Urinary bladder (tissue), 3 donors: ENCODE measurements at regions not wholly inside any gene's neighbourhood (a gene's known extent, or its start where the extent isn't known, plus 50 kb on each side); places are given as distances from the start of the nearest gene placed in this dataset.

Experiments
- DNase-seq: peaks from one replicate; pipeline ENCODE4 v3.0.0-alpha.2; 2015; ENCODE audit errors: extremely low spot score
- H3K27ac ChIP-seq: one replicate; pipeline ENCODE4 v1.5.1; 2013; ENCODE audit warnings: low read depth, mild to moderate bottlenecking, moderate library complexity
- H3K36me3 ChIP-seq: one replicate; pipeline ENCODE4 v1.6.1; 2013; ENCODE audit warnings: mild to moderate bottlenecking, moderate library complexity; ENCODE audit not compliant: insufficient read depth
- H3K4me1 ChIP-seq: one replicate; pipeline ENCODE4 v1.6.1; 2013; ENCODE audit warnings: mild to moderate bottlenecking, moderate library complexity; ENCODE audit not compliant: insufficient read depth
- H3K4me3 ChIP-seq: one replicate; pipeline ENCODE4 v1.5.1; 2013; ENCODE audit warnings: low read depth, low read length
- WGBS: extraction: QIAGEN DNeasy Blood & Tissue Kit; methylation state at CpG from one replicate; pipeline ENCODE4 v1.1.7; 2013; 5-methylcytosine and 5-hydroxymethylcytosine counted together
- donor health status: healthy with polysubstance abuse.
- donor health status: healthy.

DNA sequence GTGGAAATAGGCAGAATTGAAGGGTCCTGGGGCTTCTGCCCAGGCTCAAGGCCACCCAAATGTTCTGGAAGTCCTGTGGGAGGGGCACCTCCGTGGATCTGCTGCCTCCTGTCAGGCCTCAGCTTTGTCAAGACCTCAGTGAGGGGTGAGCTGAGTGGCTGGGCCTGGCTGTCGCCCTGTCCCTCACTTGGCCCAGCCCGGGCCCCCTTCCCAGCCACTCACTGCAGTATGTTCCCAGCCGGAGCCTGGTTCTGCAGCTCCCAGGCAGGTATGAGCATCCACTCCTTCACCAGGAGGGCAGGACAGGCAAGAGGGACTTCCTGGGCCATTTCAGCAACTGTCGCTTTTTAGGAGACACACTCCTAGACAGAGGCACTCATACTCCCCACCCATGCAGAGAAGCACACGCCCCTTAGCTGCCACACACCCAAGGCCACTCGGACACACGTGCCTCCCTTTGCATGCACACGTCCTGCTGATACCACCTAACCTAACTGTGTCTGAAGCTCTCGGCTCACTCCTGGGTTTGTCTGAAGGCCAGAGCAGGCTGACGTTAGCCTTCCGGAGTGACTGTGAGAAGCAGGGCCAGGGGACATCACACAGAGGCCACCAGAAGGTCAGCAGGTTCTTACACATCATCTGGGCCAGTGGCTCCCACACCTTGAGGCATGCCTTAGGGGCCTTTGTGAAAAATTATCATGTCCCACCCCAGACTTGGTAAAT is 72.2 kb upstream of the COL13A1 start:
- Histone ChIP-seq H3K4me3 (no peak overlapping the region), H3K27ac (no peak overlapping the region), H3K36me3 (no peaks in the 10 kb centered on the region), H3K4me1 (no peaks in the 10 kb centered on the region)
- 83% methylated on average over 12 of the region's 12 CpGs for WGBS
- DNase-seq = no peak

DNA sequence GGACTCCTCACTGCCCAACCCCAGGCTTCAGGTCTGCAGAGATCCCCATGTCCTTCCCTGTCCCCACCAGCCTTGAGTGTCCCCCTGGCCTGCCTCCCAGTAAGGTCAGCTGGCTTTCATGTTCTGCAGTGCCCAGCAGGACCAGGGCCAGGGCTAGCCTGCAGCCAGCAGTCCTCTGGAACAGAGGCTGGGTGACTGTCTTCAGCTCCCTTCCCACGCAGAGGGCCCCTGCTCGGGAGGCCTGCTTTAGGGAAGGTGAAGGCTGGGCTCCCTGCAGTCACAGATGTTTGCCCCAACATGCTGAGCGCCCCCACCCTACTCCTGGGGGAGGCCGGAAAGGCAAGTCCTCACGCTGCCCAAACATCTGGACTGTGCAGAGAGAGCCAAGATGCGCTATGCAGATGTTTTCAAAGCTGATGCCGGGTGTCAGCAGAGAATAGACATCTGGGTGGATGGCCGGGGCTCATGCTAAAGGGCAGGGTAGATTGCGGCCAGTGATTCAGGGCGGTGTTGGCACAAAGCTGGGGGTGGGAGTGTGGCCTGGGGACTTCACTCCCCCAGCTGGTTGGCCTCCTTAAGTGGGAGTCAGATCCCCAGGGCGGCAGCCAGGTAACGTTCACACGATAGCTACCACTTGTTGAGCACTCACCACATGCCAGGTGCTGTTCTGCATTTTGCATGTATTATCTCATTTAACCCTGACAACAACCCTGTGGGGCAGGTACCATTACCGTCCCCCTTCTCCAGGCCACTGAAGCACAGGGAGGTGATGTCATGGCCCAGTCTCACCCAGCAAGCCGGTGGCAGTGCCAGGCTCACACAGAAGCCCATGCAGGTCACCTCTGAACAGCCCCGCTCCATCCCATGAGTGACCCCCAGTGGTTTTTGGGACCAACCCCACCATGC is 71.2 kb upstream of the COL13A1 start:
- Histone ChIP-seq H3K27ac (no peak overlapping the region), H3K4me1 (no peaks in the 10 kb centered on the region), H3K36me3 (no peaks in the 10 kb centered on the region), H3K4me3 (no peak overlapping the region)
- 52% methylated on average over 16 of the region's 16 CpGs for WGBS
- DNase-seq = no peak

DNA sequence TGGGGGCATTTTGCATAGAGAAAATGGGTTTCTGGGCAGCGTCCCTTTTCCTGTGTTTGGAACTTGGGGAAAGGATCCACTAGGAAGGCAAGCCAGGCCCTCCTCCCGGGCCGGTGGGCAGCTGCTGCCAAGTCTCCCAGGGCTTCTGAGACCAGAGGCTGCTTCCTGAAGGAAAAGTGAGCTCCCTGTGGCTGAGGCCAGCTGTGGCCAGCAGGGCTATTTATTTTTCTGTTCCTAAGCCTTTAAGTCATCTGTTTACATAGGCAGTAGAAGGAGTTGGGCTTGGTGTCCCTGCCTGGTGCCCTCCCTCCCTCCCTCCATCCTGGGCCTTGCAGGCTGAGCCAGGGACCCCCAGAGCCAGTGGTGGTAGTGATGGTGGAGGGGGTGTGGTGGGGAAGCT is 70.5 kb upstream of the COL13A1 start:
- WGBS = 34% methylated on average over 3 of the region's 3 CpGs
- no peak for DNase-seq
- Histone ChIP-seq H3K4me3 (no peak overlapping the region), H3K36me3 (no peaks in the 10 kb centered on the region), H3K4me1 (no peaks in the 10 kb centered on the region), H3K27ac (no peak overlapping the region)

DNA sequence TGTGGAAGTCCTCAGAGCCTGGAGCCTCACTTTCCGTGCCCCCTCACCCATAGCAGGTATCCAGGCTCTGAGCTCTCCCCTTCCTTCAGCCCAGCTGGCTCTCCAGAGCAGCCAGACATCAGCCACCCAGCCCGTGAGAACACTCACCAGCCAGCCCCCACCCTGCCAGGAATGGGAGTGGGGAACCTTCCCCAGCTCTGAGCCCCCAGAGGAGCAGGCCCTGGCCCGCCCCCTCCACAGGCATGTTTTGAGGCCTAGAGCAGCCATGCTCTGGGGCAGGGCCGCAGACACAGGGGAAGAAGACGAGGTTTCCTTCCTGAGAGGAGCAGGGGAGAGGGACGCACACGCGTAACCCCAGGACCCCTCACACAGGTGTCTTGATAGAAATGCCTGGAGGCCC is 70.0 kb upstream of the COL13A1 start:
- WGBS = 92% methylated on average over 8 of the region's 8 CpGs
- Histone ChIP-seq H3K4me1 (no peaks in the 10 kb centered on the region), H3K36me3 (no peaks in the 10 kb centered on the region), H3K27ac (no peak overlapping the region), H3K4me3 (no peak overlapping the region)
- no peak for DNase-seq

DNA sequence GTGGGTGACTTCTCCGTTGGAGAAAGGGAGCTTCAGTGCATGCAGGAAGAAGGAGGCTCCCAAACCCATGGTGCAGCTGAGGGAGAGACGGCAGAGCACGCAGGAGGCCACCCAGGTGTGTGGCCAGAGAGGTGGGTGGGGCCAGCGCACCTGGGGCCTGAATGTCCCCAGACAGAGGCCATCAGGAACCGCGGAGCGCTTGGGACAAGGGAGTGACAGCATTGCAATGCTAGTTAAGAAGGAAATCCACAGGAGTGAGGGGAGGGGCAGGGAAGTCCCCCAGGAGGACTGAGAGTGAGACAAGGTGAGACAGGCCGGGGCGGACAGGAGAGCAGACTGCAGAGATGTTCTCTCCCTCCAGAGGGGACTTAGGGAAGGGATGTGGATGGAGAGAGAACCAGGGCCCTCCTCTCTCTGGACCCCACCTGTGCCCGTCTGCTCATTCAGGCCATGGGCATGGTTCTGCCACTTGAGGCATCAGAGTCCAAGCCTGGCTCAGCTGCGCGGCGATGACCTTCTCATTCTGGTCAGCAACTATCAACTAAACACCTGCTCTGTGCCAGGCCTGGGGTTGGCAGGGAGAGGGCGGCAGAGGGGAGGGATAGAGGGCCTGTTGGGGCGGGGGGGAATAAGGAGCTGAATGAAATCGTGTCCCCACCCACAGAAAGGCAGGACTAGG is 69.4 kb upstream of the COL13A1 start:
- Histone ChIP-seq H3K4me3 (no peak overlapping the region), H3K27ac (no peak overlapping the region), H3K4me1 (no peaks in the 10 kb centered on the region), H3K36me3 (no peaks in the 10 kb centered on the region)
- DNase-seq = no peak
- 90% methylated on average over 16 of the region's 16 CpGs for WGBS

DNA sequence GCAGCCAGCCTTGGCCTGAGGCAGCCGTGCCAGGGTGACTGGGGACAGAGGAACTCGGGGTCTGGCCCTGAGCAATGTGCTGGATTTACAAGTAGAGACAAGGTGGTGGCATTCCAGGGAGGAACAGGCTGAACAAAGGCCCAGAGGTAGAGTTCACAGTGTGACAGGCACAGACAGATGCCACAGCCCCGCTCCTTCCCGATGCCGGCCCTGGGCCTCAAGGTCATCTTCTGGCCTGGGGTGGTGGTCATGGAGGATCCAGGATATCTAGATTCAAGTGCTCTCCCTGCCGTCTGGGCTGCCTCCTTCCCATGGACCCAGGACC is 68.9 kb upstream of the COL13A1 start:
- Histone ChIP-seq H3K36me3 (no peaks in the 10 kb centered on the region), H3K4me3 (no peak overlapping the region), H3K4me1 (no peaks in the 10 kb centered on the region), H3K27ac (no peak overlapping the region)
- DNase-seq = no peak
- WGBS = 90% methylated on average over 6 of the region's 6 CpGs

DNA sequence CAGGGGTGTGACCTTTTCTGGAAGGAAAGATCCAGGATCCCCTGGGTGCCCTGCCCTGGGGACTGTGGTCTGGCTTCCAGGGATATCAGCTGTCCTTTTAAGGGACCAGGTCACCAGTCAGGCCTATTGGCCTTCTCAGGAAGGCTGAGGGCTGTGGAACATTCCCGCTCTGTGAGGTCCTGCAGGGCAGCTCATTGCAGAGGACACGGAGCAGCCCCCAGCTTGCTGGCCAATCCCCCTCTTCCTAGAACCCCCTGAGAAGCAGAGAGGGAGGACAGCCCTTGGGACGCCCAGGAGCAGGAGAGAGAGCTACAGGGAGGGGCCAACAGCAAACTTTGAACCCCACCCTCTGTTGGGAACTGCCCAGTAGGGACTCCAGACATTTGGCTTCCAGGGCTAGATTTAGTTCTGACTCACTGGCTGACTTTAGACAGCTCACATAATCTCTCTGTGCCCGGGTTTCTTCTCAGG is 67.9 kb upstream of the COL13A1 start:
- 58% methylated on average over 4 of the region's 4 CpGs for WGBS
- H3K36me3 ChIP-seq = no peaks in the 10 kb centered on the region
- H3K4me1 ChIP-seq = no peaks in the 10 kb centered on the region
- H3K27ac ChIP-seq = no peak overlapping the region
- DNase-seq = no peak
- H3K4me3 ChIP-seq = no peak overlapping the region

DNA sequence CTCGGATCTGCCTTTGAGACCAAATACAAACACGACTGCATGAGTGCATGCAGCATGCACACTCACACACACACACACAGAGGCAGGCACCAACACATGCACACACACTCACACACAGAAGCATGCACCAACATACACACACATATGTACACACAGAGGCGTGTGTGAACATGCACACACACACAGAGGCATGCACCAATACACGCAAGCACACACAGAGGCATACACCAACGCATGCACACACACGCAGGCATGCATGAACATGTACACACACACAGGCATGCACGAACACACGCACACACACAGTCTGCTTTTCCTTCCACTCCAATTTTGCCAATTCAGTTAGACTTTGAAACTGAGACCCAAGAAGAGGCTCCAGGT is 67.3 kb upstream of the COL13A1 start:
- no peaks in the 10 kb centered on the region for H3K4me1 ChIP-seq
- no peak overlapping the region for H3K27ac ChIP-seq
- H3K4me3 ChIP-seq = no peak overlapping the region
- no peak for DNase-seq
- no peaks in the 10 kb centered on the region for H3K36me3 ChIP-seq
- WGBS = 82% methylated on average over 8 of the region's 8 CpGs

DNA sequence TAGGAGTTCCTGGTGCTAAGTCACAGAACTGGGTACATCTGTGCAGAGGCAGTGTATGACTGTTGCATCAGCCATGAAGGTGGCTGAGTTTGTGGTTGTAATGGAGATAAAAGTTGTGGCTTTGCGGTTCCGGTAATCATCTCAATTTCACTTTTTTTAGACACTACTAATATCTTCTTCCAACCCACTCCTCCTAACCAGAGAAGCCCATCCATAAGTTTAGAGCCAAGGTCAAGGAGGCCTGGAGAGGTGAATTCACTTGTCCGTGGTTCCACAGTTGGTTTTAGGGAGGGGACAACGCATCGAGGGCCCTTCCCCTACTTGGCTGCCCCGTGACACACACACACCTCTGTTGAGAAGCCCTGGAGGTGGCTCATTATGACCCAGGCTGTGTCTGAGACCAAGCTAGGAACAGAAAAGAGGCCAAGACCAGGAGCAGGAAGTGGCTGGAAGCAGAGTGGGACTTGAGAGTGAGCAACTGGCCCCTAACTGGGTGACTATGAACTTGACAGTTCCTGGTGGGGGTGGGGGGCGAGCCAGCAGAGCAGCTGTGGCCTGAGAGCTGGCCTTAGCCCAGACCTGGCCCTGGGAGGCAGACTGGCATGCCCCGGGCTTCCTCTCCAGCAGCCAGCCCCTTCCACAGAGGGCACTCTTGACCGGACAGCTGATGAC is 66.8 kb upstream of the COL13A1 start:
- H3K36me3 ChIP-seq = no peaks in the 10 kb centered on the region

DNA sequence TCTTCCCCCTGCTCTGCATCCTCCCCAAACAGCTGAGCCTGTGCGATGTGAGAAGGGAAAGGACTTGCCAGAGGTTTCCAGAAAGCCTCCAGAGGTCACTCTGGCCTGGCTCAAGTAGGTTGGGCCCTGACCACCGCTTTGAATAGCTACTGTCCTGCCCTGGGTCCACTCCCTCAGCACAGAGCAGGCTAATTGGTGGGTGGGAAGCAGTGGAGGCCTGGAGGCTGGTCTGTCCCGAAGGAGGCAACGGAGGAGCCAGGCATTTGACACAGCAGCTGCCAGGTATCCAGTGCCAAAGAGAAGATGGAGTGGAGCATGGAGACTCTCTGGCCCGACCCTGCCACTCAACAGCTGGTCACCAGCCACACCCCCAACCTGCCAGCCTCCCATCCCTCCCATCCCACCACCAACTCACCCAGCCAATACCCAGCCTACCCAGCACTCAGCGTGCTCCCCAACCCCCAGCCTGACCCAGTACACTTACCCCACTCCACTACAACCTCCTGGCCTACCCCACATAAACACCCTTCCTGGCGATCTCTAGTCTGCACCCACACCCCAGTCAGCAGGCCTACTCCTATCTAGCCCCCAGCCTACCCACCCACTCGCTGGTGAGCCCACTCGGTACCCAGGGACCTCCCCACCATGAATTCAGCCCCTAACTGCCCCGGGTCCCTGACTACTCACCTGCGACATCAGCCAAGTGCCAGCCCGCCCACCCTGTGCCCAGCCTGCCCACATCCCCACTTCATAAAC is 64.6 kb upstream of the COL13A1 start:
- DNase-seq = no peak
- H3K4me3 ChIP-seq = no peak overlapping the region
- H3K36me3 ChIP-seq = no peaks in the 10 kb centered on the region
- no peak overlapping the region for H3K27ac ChIP-seq
- H3K4me1 ChIP-seq = no peaks in the 10 kb centered on the region
- WGBS = 84% methylated on average over 12 of the region's 12 CpGs

More for the DNA sequence above, 66.8 kb upstream of the COL13A1 start:
- 91% methylated on average over 9 of the region's 9 CpGs for WGBS
- DNase-seq = no peak
- no peaks in the 10 kb centered on the region for H3K4me1 ChIP-seq
- H3K27ac ChIP-seq = no peak overlapping the region
- H3K4me3 ChIP-seq = no peak overlapping the region

DNA sequence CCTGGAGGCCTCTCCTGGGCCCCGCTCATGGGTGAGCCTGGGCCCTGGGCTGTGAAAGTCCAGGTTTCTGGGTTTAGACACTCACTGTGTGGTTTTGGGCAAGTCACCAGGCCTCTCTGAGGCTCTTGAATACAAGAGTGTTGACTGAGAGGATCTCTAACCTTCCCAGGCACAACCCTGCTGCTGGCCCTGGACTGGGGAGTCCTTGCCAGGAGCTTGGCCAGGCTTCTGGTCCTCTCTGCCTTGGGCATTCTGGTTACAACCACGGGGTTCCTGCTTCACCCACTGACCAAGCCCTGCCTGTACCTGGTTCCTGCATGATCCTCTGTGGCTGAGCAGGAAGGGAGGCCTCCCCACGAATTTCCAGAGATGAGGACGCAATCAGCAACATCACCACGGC is 63.6 kb upstream of the COL13A1 start:
- no peaks in the 10 kb centered on the region for H3K4me1 ChIP-seq
- no peaks in the 10 kb centered on the region for H3K36me3 ChIP-seq
- H3K4me3 ChIP-seq = no peak overlapping the region
- H3K27ac ChIP-seq = no peak overlapping the region
- DNase-seq = no peak
- WGBS = 82% methylated on average over 5 of the region's 5 CpGs

DNA sequence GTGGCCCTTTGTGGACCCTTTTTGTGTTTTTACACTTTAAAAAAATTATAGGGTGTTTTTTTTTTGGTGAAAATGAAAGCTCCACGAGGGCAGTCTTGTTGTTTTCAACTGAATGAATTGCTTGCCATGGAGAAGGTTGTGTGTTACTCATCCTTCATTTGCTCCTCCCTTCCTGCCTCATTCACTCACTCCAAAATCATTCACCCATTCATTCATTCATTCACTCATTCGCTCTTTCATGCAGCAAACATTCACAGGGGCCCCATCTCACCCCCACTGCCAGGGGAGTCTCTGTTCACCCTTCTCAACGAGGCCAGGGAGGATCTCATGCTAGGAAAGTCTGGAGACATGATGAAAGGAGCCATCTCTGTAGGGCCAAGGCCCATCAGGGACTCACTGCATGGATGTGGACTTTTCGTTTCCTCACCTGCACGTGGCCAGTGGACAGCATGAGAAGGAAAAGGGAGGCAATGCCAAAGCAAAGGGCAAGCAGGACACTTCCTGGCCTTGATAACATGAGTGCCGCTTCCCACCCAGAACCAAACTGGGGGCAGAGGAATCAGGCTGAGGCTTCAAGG is 62.8 kb upstream of the COL13A1 start:
- H3K4me3 ChIP-seq = no peak overlapping the region
- H3K4me1 ChIP-seq = no peaks in the 10 kb centered on the region
- no peaks in the 10 kb centered on the region for H3K36me3 ChIP-seq
- DNase-seq = no peak
- no peak overlapping the region for H3K27ac ChIP-seq
- 90% methylated on average over 6 of the region's 6 CpGs for WGBS

DNA sequence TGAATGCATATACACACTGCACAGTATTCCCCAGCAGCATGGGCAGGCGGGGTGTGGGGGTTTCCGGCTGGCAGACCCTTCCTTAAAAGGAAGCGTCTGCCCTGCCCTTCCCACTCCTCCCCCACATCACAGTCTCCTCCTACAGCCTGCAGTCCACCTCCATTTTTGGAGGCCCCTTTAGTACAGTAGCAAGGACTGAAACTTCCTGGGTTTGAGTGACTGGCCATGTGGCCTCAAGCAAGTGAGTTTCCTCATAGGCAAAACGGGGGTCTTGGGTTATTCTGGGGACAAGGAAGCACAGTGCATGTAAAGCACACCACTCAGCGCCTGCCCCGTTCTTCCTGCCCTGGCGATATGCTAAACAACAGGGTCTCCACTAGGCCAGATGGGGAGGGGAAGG is 62.1 kb upstream of the COL13A1 start:
- no peaks in the 10 kb centered on the region for H3K4me1 ChIP-seq
- no peak for DNase-seq
- WGBS = 68% methylated on average over 7 of the region's 7 CpGs

More for the DNA sequence above, 62.1 kb upstream of the COL13A1 start:
- Histone ChIP-seq H3K4me3 (no peak overlapping the region), H3K27ac (no peak overlapping the region), H3K36me3 (no peaks in the 10 kb centered on the region)
